HG03558 (cell line): ENCODE measurements at regions not wholly inside any gene's neighbourhood (a gene's known extent, or its start where the extent isn't known, plus 50 kb on each side); places are given as distances from the start of the nearest gene placed in this dataset.

Experiments used
- ATAC-seq: cut with Tn5 transposase; IDR thresholded peaks from one replicate; pipeline ENCODE4 v1.9.1; 2021; ENCODE audit warnings: moderate number of reproducible peaks; ENCODE audit not compliant: unreplicated experiment; ENCODE audit errors: extremely low read depth

DNA sequence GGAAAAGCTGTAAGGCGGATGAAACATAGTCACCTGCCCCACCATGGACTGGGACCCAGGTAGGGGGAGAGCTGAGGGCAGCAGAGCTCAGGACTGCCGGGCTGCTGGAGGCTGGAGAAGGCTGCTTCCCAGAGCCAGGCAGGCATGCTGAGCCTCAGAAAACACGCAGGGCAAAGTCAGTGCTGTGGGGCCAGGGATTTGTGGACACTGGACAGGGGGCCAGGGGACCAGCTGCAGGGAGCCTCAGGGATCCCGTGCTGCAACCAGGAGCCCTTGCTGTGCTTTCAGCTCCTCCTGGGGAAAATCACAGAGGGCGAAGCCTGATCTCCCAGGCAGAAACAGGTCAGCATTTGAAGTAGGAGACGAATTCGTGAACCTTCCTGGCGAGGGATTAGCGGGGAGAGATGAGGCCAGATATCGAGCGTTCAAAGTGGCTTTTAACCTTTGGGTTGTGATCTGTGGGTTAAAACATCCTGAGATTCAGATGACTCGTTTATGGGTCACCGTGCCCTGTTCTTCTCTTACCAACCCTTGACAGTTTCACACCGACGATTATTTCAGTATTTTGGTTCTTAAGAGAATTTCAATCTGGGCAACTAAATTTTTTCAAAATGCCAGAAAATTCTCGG is 85.6 kb upstream of the SHH start:
- no peak for ATAC-seq

DNA sequence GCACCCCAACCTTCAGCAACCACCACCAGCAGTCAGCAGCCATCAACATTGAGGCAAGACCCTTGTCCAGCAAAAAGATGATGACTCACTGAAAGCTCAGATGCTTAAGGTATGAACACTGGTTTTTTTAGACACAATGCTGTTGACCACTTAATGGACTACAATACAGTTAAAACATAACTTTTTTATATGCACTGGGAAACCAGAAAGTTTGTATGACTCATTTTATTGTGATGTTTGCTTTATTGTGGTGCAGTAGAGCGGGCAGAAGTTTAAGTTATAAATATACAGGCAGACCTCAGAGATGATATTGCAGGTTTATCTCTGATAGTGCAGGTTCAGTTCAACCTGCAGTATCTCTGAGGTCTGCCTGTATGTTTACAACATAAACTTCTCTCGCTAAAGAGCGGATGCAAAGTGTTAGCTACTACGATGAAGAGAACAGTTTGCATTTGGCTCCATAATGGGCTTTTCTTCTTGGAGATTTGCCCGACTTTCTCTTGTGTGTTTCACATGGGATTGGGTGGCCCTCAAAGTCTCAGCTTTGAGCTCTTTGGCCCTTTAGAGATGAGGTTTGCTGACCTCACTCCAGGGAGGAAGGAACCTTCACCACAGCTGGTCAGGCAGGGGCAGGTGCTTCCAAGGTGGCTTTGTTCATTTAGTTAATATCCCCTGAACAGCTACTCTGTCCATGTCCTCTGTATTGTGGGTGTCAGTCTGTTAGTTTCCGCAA is 84.4 kb upstream of the SHH start:
- no peak for ATAC-seq

DNA sequence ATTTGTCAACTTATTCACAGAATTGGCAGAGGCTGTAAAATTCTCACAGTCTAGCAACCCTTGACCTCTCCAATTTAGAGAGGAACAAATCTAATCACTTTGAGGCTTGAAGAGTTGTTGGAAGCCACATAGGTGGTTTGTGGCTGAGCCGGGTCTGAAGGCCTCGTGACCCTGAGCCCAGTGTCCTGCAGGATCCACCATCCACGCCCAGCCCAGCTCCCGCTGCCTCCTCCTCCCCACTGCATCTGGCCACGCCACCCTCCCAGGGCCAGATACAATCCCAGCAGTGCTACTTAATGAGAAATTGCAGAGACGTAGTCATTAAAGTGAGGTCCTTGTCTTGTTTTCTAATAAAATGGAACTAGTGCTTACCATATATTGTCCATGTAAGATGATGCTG is 81.4 kb upstream of the SHH start:
- ATAC-seq: no peak

DNA sequence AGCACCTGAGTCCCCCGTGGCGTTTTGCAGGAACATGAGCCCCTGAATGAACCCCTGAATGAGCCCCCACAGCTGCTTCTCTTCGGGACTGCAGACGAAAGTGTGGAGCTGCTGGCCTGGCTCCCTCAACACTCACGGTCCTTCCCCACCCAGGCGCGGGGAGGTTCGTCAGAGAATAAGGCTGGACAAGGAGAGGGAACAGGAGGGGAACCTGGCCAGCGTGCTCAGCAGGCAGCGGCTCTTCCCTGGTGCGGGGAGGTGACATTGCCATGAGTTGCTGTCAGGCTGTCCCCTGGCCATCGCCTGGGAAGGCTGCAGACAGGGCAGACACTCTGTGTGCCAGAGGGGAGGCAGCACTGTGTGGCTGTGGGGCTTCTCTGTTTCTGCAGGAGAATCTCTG is 80.9 kb upstream of the SHH start:
- no peak for ATAC-seq

GRCh38 chr7:155889636-155890511 is 77.6 kb upstream of the SHH start:
- ATAC-seq: no peak

DNA sequence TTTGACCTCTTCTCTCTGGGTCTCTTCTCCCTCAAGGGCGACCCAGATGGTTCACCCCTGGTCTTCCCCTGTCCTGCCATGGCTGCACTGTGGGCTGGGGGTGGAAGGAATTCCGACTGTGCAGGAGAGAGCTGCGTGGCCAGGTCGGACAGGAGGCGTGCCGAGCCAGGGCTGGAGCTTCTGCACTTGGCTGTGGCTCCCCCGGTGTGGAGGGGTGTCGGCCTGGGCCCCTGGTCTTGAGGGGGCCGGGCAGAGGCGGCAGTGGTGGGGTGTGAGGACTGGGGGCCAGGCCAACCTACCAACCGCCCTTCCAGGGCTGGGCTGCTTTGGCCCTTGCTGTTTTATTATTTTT is 74.9 kb upstream of the SHH start:
- ATAC-seq: no peak

DNA sequence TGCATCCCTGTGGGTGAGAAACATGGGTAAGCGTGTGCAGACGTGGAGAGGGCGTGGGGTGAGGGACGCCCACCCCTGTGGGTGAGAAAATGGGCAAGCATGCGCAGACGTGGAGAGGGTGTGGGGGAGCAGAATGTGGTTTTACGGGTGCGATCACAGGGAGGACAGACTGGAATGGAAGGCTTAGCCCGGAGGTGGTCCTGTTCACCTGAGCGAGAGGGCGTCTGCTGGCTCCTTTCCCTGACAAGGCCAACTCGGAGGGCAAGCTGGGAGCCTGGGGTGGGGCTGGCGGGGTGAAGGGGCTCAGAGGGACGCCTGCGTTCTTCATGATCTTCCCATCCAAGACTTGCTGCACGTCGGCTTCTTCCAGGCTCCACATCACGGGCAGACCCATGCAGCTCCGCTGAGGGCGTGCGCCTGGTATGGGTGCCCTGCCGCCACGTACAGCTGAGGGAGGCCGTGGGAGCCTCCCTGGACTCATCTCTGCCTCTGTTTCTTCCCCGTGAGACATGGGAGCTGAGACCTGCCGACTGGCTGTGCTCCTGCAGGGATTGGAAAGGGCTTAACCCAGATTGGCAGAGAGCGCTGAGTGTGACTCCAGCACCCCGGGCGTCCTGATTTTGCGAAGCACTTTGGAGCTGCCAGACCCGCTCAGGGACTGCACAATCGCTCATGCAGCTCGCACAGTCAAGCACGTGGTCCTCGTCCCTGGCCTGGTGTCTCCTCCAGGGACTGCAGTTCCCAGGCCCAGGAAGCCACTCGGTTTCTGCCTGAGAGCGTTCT is 74.3 kb upstream of the SHH start:
- ATAC-seq: no peak

DNA sequence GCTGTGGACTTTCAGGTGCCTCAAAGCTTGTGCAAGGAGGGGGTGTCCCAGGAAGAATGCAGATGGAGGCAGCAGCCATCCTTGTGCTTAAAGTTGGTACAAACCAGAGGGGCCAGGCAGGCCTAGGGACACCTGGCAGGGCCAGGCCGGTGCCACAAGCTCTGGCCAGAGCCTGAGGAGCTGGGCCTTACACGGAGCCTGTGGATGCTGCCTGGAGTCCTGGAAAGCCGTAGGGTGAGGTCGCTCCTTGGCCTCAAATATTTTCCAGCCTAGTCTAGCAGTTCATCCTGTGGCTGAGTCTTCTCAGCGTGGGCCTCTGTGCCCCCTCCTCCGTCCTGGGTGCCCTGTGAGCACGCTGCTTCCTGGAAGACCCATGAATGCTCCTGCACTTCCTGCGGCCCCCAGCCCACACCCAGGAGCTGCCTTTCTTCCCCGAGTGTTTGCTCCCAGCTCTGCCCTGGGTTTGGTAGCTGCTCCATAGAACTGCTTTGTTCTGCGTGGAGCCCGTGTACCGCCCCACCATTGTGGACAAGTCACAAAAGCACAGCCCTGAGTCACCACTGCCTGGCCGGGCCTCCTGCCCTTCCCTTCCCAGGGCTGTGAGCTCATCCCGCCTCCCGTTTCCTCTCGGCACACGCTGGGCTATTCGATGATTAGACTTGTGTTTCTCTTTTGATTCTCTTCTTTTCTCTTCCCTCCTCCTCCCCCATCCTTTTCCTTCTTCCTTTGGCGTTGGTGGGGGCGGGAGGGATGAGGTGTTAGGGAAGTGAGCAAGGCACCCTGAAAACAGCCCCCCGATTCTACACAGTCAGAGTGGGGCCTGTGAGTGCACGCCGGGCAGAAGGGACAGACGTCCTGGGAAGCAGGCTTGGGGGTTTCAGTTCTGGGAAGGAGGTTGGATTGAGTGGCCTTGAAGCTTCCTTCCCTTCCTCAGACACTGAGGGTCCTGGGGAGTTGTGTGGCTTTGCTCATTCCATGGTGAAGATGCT is 73.2 kb upstream of the SHH start:
- ATAC-seq: no peak

DNA sequence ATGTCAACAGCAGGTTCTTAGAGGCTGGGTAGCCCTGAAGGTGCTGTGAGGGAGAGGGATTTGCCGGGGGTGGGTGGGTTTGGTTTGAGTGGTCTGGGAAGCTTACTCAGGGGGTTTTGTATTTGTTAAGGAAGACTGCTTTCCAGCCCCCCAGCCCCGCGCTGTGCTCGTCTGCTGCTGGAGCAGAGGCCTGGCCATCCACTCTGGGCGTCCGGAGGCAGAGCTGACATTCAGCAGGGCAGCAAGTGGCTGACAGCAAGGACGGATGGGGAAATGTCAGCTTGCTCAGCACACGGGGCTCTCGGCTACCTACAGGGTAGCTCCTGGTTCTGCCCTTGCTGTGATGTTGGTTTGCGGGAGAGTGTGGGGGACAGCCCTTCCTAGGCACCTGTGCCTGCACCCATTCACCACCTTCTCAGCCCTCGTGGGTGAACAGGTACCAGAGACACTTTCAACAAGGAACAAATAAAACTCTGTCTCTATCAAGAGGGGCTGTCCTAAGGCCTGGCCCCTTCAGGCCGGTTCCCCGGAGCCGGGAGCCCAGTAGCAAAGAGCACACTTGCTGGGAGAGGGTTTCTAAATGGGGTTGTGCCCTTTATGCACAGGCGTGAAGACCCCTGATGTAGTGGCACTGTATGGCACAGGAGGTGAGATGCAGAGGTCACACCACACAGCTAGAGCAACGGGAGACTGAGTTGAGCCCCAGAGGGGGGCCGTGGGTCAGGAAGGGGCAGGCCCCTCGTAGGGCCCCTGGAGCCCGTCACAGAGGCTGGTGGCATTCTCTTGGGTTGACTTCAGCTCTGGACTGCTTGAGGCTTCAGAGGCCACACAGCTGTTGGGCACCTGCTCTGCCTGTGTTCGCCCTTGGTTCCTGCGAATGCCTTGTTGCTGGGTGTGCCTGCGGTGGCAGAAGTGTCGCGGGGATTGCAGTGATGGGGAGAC is 72.2 kb upstream of the SHH start:
- ATAC-seq: no peak

- no peak for ATAC-seq
Measured at GRCh38 chr7:155883491-155884224, 71.4 kb upstream of the SHH start.

DNA sequence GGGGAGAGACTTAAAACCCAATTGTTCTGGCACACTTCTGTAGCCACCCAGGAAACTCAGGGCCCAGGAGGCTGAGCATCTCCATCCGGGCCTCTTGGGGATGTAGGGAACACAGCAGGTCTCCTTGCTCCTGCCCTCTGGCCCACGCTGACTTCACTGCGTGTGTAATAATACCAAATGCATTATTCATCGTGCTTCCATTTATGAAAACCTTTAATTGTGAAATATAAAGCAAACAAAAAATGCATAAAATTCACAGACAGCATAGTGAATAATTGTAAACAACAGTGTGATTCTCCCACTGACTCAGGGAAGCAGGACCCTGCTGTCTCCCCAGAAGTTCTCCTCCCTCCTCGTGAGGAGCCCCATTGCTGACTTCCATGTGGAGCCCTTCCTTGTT is 70.3 kb upstream of the SHH start:
- no peak for ATAC-seq

GRCh38 chr7:155881471-155882350 is 69.4 kb upstream of the SHH start:
- ATAC-seq: no peak

- no peak for ATAC-seq
Measured at GRCh38 chr7:155880721-155881120, 68.5 kb upstream of the SHH start.

DNA sequence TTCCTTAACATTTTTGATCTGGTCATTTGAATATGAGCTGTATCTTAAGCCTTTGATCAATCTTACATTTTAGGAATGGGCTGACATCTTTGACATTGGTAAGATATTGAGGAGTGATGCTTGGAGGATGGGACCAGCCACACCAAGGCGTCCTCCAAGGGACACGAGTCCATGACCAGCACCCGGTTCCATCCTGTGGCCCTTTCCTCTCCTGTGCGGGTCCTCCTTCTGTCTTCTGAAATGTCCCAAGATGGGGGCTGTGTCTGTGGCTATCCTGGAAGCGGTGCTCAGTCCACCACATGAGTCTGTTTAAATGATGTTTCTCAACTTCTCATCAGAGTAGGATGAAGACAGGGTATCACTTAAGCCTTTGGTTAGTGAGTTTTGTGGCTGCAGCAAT is 67.3 kb upstream of the SHH start:
- no peak for ATAC-seq

GRCh38 chr7:155878674-155879073 is 66.4 kb upstream of the SHH start:
- no peak for ATAC-seq

DNA sequence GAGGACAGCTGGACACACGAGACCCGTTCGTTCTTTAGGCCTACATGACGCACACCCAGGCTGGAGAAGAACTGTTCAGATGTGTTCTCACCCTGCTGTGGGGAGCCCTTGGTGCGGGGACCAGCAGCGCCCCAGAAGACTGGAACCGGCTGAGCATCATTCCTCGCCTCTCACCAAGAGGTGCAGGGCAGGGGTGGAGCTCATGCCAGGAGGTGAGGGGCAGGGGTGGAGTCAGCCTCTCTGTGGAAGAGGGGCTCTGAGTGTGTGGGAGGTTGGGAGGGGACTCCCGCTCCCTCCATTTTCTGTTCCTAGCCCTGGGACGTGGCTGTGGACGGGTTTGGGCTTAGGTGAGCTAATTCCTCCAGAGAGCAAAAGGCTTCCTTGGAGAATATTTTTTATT is 66.0 kb upstream of the SHH start:
- no peak for ATAC-seq

DNA sequence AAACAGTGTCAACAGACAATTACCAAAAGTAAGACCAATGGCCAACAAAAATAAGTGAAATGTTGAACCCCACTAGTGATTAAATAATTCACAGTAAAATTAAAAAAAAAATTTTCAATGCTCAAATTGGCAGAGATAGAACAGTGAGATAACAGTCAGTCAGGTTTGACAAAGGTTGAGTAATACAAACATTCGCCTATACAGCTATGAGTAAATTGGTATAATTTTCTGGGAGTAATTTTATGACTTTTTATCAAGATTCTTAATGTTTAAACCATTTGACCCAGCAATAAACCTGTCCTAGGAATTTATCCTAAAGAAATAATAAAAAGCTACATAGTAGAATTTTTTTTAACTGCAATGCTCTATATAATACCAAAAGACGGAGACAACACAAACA is 64.9 kb upstream of the SHH start:
- no peak for ATAC-seq
